Type B pancreatic cell (in vitro differentiated cells): ENCODE measurements at regions not wholly inside any gene's neighbourhood (a gene's known extent, or its start where the extent isn't known, plus 50 kb on each side); places are given as distances from the start of the nearest gene placed in this dataset.
"Not testable (repeated sequence)": the region's sequence is repeated elsewhere in the genome, so short reads cannot be mapped to it uniquely, and the experiment has no call there.

Experiments used
- DNase-seq: peaks from one replicate; pipeline ENCODE4 v3.0.0; 2021; ENCODE audit warnings: mixed read lengths; ENCODE audit not compliant: unreplicated experiment; ENCODE audit errors: extremely low spot score
- H3K27ac Mint-ChIP-seq: 2 replicates; pipeline ENCODE4 v1.8.0; 2021; ENCODE audit warnings: mild to moderate bottlenecking, mixed read lengths
- H3K27me3 Mint-ChIP-seq: 2 replicates; pipeline ENCODE4 v1.8.0; 2021; ENCODE audit warnings: mixed read lengths
- H3K36me3 Mint-ChIP-seq: 2 replicates; pipeline ENCODE4 v1.8.0; 2021; ENCODE audit warnings: mixed read lengths
- H3K4me1 Mint-ChIP-seq: one replicate; pipeline ENCODE4 v1.8.0; 2021; ENCODE audit warnings: mixed read lengths; ENCODE audit not compliant: unreplicated experiment
- H3K4me3 Mint-ChIP-seq: 2 replicates; pipeline ENCODE4 v1.8.0; 2021; ENCODE audit warnings: mild to moderate bottlenecking, mixed read lengths
- H3K9me3 Mint-ChIP-seq: 2 replicates; pipeline ENCODE4 v1.8.0; 2021; ENCODE audit warnings: mixed read lengths
- TF ChIP-seq, protein P1 (sequence below): fragments of 200-600 bp; sonication (generic); conservative IDR thresholded peaks from 2 replicates; pipeline ENCODE4 v1.5.0; 2021; ENCODE audit warnings: antibody characterized with exemption, mild to moderate bottlenecking

DNA sequence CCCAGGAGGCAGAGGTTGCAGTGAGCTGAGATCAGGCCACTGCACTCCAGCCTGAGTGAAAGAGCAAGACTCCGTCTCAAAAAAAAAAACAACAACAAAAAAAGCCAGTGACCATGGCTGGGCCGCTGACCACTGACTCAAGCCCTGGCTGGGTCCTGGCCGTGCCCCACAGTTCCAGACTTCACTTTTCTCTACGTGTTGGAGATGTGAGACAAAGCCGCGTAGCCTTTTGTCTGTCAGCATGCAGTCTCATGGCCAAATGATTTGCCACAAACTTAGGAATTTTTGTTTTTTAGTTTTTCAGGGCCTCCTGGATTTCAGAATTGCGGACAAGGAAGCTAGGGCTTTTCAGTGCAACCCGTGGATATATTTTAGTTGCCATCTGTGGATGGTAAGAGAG lies 89.3 kb upstream of the CIBAR2 start:
- H3K9me3 Mint-ChIP-seq, result no peaks in the 10 kb centered on the region

DNA sequence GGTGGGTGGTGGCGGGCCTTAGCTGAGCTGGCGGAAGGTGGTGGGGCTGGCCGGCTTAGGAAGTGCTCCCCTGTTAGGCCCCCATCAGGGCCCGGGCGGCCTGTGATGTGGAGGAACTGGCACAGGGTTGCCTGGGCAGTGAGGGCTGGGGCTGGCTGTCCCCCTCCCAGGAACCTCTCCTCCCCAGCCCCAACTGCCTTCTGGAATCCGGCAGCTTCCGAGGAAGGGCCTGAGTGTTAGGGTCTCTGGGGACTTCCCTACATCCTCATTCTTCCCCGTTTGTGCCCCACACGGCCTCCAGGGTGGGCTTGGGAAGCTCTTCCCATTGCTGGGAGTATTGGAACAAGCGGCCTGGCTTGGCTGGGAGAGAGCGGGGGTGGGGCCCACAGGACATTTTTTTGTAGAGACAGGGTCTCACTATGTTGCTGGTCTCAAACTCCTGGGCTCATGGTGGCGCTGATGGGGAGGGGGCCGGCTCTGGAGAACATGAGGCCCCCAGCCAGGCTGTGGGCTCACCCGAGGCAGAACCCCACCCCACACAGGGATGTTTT lies 89.9 kb upstream of the CIBAR2 start:
- TF ChIP-seq, protein P1, sequence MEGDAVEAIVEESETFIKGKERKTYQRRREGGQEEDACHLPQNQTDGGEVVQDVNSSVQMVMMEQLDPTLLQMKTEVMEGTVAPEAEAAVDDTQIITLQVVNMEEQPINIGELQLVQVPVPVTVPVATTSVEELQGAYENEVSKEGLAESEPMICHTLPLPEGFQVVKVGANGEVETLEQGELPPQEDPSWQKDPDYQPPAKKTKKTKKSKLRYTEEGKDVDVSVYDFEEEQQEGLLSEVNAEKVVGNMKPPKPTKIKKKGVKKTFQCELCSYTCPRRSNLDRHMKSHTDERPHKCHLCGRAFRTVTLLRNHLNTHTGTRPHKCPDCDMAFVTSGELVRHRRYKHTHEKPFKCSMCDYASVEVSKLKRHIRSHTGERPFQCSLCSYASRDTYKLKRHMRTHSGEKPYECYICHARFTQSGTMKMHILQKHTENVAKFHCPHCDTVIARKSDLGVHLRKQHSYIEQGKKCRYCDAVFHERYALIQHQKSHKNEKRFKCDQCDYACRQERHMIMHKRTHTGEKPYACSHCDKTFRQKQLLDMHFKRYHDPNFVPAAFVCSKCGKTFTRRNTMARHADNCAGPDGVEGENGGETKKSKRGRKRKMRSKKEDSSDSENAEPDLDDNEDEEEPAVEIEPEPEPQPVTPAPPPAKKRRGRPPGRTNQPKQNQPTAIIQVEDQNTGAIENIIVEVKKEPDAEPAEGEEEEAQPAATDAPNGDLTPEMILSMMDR, result no peak
- no peak for DNase-seq
- Mint-ChIP-seq H3K4me3 (peak overlapping the region; percentile 24), H3K36me3 (peaks cover 4% of the 10 kb centered on the region), H3K27me3 (peaks cover 3% of the 10 kb centered on the region), H3K4me1 (peaks cover 47% of the 10 kb centered on the region), H3K9me3 (no peaks in the 10 kb centered on the region), H3K27ac (peak overlapping the region; percentile 52)

More for the DNA sequence above, 89.3 kb upstream of the CIBAR2 start:
- peak overlapping the region; percentile 24 for H3K4me3 Mint-ChIP-seq
- peaks cover 52% of the 10 kb centered on the region for H3K4me1 Mint-ChIP-seq
- TF ChIP-seq, protein P1, result no peak
- peaks cover 3% of the 10 kb centered on the region for H3K27me3 Mint-ChIP-seq
- DNase-seq, result no peak
- H3K36me3 Mint-ChIP-seq, result peaks cover 4% of the 10 kb centered on the region
- H3K27ac Mint-ChIP-seq, result peak overlapping the region; percentile 52

DNA sequence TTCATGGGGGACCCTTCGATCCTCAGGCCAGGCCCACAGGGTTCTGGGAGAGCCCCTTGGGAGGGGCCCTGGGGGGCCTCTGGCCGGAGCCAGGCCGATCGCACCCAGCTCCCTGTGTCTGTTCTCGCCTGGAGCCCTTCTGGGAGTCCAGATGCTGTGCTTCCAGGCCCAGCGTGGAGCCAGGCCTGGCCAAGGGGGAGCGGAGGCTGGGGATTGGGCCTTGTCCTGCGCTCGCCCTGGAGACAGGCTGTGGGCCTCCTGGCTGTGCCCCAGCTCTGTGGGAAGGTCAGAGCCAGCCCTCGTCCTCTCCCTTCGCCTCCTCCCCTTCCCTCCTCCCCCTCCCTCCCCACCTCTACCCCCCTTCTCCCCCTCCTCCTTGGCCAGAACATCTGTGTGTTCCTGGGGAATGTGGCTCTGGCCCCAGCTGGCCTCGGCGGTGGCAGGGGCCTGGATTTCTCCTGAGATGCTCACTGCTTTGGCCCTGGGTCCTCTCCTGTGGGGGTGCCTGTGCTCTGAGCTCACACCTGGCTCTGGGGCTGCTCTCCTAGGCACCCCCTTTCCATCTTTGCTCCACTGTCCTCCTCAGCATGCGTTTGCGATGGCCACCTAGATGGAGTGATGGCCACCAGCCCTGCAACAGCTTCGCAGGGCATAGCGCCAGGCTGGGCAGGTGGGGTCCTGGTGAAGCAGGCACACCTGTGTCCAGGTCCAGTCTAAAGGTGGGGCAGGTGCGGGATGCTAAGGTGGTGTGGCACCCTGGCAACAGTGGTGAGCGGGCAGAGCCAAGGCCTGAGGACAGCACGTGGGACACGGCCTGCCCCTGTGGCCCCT lies 90.6 kb upstream of the CIBAR2 start:
- Mint-ChIP-seq H3K4me1 (peaks cover 44% of the 10 kb centered on the region), H3K9me3 (no peaks in the 10 kb centered on the region), H3K4me3 (no peak overlapping the region), H3K27me3 (peaks cover 3% of the 10 kb centered on the region), H3K36me3 (peaks cover 4% of the 10 kb centered on the region), H3K27ac (no peak overlapping the region)
- no peak for DNase-seq
- TF ChIP-seq, protein P1, result no peak

DNA sequence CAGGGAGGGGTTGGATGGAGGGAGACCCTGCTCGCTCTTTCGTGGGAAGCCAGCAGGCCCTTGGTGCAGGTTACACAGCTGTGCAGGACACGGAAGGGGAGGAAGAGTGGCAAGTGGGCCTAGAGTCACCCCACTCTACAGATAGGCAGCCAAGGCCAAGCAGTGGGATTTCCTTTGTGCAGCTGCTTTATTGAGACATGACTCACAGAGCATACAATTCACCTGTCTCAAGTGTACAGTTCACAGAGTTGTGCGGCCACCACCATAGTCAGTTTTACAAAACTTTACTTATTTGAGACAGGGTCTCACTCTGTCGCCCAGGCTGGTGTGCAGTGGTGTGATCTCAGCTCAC lies 91.2 kb upstream of the CIBAR2 start:
- Mint-ChIP-seq H3K4me3 (no peak overlapping the region), H3K27ac (no peak overlapping the region), H3K27me3 (peaks cover 3% of the 10 kb centered on the region), H3K9me3 (no peaks in the 10 kb centered on the region), H3K36me3 (peaks cover 4% of the 10 kb centered on the region), H3K4me1 (peaks cover 43% of the 10 kb centered on the region)
- TF ChIP-seq, protein P1, result no peak
- DNase-seq, result no peak

DNA sequence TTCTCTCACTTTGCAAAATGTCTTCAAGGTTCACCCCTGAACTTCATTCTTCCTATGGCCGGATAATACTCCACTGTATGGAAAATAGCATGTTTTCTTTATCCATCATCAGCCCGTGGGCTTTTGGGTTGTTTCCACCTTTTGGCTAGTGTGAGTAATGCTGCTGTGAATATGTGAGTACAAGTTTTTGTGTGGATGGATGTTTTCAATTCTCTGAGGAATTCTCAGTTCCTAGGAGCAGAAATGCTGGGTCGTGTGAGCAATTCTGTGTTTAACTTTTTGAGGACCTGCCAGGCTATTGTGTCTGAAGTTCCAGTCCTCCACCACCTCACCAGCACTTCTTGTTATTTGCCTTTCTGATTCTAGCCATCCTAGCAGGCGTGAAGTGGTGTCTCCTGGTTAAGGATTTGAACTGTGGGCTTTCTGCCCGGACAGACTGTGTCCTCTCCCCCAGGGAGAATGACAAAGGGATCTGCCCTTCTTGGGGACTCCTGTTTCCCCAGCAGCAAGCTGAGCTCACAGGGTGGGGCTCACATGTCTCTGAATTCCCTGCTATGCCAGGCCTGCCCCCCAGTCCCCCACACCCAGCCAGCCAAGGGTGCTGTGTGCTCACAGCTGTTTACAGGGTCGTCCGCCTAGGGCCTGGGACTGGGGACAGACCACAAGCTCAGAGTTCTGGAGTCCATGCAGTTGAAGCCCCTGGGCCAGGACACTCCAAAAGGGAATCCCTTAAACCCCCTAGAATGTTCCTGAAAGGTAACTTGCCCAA lies 92.2 kb upstream of the CIBAR2 start:
- H3K36me3 Mint-ChIP-seq, result peaks cover 4% of the 10 kb centered on the region
- H3K4me1 Mint-ChIP-seq, result peaks cover 43% of the 10 kb centered on the region
- H3K4me3 Mint-ChIP-seq, result no peak overlapping the region
- no peak for DNase-seq
- no peak overlapping the region for H3K27ac Mint-ChIP-seq
- TF ChIP-seq, protein P1, result no peak
- H3K27me3 Mint-ChIP-seq, result peaks cover 3% of the 10 kb centered on the region
- H3K9me3 Mint-ChIP-seq, result no peaks in the 10 kb centered on the region

DNA sequence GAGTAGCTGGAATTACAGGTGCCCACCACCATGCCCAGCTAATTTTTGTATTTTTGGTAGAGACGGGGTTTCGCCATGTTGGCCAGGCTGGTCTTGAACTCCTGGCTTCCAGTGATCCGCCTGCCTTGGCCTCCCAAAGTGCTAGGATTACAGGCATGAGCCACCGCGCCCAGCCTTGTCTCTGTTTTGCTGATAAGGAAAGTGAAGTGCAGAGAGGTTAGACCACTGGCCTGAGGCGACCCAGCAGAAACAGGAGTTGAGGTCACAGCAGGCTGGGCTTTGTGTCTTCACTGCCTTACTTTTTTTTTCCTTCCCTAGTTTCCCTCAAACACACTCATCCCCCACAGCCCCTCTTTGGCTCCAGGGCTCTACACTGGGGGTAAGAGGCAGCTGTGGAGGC lies 93.0 kb upstream of the CIBAR2 start:
- not testable (repeated sequence) for DNase-seq, H3K9me3 Mint-ChIP-seq, H3K4me3 Mint-ChIP-seq, H3K27me3 Mint-ChIP-seq, H3K27ac Mint-ChIP-seq, H3K36me3 Mint-ChIP-seq
- H3K4me1 Mint-ChIP-seq, result peaks cover 40% of the 10 kb centered on the region
